Thyroid gland (tissue), 4 donors: ENCODE measurements at regions not wholly inside any gene's neighbourhood (a gene's known extent, or its start where the extent isn't known, plus 50 kb on each side); places are given as distances from the start of the nearest gene placed in this dataset.

ENCODE experiments used
- POLR2A ChIP-seq, 2 donors: fragments of 450-650 bp; IDR thresholded peaks; one replicate each; pipeline ENCODE4 v1.6.1; 2017; ENCODE audit warnings: antibody characterized with exemption in 2 of 2, mild to moderate bottlenecking in 2 of 2, moderate library complexity in 1 of 2
- TF ChIP-seq, protein P1 (sequence below), 6 experiments: fragments of 200-600 bp in 3 of 6; fragments of 450-650 bp in 3 of 6; sonication (generic) in 3 of 6; IDR thresholded peaks; one replicate each; pipeline ENCODE4 v1.5.1; 2016 to 2019; ENCODE audit warnings: antibody characterized with exemption in 6 of 6, mild to moderate bottlenecking in 2 of 6, inconsistent platforms in 1 of 6, moderate library complexity in 1 of 6

DNA sequence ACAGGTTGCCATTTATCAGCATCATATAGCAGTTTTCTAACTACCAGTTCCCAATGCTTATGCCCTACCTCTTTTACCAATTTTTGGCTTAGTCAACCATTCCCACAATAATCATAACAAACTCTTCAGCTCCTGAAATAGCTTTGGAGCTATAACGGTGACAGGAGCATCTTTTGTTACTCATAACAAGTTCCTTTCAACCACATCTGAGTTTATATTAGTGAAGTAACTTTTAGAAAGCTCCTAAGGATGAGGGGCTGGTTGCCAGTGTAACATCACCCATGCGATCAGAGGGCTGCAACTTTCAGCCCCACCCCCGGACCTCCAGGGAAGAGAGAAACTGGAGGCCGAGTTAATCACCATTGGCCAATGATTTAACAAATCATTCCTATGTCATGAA, 495.3 kb upstream of the RASGRP1 start:
- TF ChIP-seq, protein P1, sequence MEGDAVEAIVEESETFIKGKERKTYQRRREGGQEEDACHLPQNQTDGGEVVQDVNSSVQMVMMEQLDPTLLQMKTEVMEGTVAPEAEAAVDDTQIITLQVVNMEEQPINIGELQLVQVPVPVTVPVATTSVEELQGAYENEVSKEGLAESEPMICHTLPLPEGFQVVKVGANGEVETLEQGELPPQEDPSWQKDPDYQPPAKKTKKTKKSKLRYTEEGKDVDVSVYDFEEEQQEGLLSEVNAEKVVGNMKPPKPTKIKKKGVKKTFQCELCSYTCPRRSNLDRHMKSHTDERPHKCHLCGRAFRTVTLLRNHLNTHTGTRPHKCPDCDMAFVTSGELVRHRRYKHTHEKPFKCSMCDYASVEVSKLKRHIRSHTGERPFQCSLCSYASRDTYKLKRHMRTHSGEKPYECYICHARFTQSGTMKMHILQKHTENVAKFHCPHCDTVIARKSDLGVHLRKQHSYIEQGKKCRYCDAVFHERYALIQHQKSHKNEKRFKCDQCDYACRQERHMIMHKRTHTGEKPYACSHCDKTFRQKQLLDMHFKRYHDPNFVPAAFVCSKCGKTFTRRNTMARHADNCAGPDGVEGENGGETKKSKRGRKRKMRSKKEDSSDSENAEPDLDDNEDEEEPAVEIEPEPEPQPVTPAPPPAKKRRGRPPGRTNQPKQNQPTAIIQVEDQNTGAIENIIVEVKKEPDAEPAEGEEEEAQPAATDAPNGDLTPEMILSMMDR (IDR thresholded peaks at IDR 0.05) = no peak
- TF ChIP-seq POLR2A (IDR thresholded peaks at IDR 0.05) = no peak
